HL-60 (cell line): ENCODE measurements at regions not wholly inside any gene's neighbourhood (a gene's known extent, or its start where the extent isn't known, plus 50 kb on each side); places are given as distances from the start of the nearest gene placed in this dataset.

Experiments used
- CTCF ChIP-seq: IDR thresholded peaks from one replicate; pipeline ENCODE4 v1.5.1; 2011; ENCODE audit warnings: low read length, control low read depth, inconsistent platforms; ENCODE audit not compliant: insufficient read depth
- POLR2AphosphoS5 ChIP-seq: IDR thresholded peaks from 2 replicates; pipeline ENCODE4 v1.6.1; 2012; ENCODE audit warnings: low read depth
- SPI1 ChIP-seq: IDR thresholded peaks from 2 replicates; pipeline ENCODE4 v1.6.1; 2012; ENCODE audit warnings: low read depth, mild to moderate bottlenecking, borderline replicate concordance

GRCh38 chr9:19941874-19942273 is 153.0 kb upstream of the SLC24A2 start:
- no peak for TF ChIP-seq POLR2AphosphoS5
- no peak for TF ChIP-seq CTCF
- TF ChIP-seq SPI1: no peak
